Activated CD4-positive, alpha-beta T cell treated with anti-CD3 and anti-CD28 coated beads for 4 hours (primary cell): ENCODE measurements at regions not wholly inside any gene's neighbourhood (a gene's known extent, or its start where the extent isn't known, plus 50 kb on each side); places are given as distances from the start of the nearest gene placed in this dataset.
A peak's percentile ranks its signal among the peaks of the same experiment; 100 is the strongest.
"Not testable (repeated sequence)": the region's sequence is repeated elsewhere in the genome, so short reads cannot be mapped to it uniquely, and the experiment has no call there.

Source experiments
- DNase-seq, 2 donors: peaks; one replicate each; pipeline ENCODE4 v3.0.0-alpha.2; 2020

DNA sequence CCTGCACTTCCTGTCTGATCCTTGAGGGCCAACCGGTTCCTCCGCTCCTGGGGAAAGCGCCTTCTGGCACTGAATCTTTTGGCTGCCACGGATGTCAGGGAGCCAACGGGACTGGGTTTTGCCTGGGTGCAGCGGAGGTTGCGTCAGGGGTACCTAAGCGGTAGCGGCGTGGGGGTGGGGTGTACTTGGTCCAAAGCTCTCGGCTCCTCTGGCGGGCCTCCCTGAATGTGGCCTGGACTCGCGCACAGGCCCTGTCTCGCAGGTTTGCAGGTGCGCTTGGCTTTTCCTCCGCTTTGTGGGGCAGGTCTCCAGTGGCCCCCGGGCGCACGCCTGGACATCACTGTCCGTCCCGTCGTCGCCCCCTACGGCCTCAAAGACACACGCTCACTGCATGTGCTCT, 1410.1 kb upstream of the PCDH10 start:
- DNase-seq = not testable (repeated sequence)

DNA sequence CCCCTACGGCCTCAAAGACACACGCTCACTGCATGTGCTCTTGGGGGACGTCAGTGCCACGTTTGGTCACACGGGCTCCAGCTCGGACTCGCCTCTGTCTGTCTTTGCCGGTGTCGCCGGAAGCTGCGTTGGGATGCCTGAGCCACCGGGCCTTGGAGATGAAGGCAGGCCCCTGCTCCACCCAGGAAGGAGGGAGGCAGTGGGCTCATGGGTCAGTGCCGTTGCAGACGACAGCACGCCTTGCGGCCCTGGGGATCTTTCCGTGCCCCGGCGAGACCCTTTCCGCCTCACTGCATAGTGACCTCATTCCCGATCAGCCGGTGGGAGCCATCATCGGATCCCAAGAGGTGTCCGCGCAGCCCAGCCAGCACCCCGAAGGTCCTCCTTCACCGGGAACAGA, 1407.3 kb upstream of the PCDH10 start:
- not testable (repeated sequence) for DNase-seq

DNA sequence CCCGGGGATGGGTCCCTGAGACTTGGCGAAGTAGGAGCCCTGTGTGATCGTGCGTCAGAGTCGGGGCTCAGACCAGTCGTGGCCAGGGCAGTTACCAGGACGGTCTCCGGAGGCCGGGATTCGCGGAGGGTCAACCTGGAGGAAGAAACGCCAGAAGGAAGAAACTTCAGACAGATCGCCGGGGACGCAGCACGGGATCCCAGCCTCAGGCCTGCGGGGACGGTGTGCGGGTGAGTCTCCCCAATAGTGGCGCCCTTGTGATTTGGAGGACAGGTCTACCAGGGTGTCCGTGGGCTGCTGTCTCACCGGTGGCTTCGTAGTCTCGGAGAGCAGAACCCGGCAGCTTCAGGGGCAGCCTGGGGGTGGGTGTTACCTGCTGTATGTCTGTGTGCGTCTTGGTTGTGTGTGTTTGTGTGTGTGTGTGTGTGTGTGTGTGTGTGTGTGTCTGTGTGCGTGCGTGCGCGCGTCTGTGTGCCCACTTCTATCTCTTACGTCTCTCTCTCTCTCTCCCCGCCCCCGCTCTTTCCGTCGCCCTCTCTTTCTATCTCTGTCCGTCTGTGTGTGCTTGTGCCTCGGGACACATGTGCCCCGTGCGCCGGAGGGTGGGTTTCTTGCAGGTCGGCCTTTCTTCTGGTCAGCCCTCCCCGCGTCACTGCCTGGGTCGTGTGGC, 1406.4 kb upstream of the PCDH10 start:
- DNase-seq = peak in 1 of 2 donors; percentile 18

DNA sequence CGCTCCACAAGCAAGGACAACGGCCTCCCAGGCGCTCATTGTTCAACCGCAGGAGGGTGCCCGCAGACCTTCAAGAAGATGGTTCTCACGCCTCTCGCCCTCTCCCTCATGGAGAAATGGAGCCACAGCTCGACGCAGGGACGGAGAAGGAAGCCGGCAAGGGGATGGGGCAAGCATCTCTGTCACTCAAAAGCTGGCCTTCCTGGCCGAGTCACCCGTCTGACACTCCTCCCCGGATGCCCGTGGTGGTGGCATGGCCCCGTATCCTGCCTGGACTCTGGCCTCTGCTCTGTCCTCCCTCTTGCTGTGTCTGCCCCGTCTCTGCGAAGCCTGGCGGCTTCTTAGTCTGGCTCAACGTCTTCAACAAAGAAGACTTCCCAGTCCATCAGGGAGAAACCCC, 1405.7 kb upstream of the PCDH10 start:
- not testable (repeated sequence) for DNase-seq

DNA sequence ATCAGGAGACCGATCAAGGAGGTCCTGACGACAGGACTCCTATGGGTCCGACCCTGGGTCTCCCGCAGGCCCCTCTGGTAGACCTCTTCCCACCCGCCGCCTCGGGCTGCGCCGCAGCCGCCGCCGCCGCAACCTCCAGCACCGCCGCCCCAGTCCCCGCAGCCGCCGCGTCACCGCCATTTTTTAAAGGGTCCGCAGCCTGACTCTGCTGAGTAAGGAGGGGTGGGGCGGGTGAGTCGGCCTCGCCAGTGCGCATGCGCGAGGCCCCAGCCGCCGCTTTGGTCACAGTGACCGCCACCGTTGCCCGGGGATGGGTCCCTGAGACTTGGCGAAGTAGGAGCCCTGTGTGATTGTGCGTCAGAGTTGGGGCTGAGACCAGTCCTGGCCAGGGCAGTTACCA, 1401.9 kb upstream of the PCDH10 start:
- not testable (repeated sequence) for DNase-seq

DNA sequence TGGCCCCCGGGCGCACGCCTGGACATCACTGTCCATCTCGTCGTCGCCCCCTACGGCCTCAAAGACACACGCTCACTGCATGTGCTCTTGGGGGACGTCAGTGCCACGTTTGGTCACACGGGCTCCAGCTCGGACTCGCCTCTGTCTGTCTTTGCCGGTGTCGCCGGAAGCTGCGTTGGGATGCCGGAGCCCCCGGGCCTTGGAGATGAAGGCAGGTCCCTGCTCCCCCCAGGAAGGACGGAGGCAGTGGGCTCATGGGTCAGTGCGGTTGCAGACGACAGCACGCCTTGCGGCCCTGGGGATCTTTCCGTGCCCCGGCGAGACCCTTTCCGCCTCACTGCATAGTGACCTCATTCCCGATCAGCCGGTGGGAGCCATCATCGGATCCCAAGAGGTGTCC, 1399.9 kb upstream of the PCDH10 start:
- not testable (repeated sequence) for DNase-seq

DNA sequence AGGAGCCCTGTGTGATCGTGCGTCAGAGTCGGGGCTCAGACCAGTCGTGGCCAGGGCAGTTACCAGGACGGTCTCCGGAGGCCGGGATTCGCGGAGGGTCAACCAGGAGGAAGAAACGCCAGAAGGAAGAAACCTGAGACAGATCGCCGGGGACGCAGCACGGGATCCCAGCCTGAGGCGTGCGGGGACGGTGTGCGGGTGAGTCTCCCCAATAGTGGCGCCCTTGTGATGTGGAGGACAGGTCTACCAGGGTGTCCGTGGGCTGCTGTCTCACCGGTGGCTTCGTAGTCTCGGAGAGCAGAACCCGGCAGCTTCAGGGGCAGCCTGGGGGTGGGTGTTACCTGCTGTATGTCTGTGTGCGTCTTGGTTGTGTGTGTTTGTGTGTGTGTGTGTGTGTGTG, 1399.1 kb upstream of the PCDH10 start:
- DNase-seq = not testable (repeated sequence)

DNA sequence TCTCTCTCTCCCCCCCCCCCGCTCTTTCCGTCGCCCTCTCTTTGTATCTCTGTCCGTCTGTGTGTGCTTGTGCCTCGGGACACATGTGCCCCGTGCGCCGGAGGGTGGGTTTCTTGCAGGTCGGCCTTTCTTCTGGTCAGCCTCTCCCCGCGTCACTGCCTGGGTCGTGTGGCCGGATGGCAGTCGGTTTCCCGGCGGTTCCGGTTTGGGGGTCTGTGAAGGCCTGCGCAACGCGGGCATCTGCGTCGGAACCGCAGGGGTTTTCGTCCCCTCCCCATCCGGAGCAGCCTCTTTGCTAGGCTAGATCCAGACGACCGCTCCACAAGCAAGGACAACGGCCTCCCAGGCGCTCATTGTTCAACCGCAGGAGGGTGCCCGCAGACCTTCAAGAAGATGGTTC, 1398.6 kb upstream of the PCDH10 start:
- not testable (repeated sequence) for DNase-seq

DNA sequence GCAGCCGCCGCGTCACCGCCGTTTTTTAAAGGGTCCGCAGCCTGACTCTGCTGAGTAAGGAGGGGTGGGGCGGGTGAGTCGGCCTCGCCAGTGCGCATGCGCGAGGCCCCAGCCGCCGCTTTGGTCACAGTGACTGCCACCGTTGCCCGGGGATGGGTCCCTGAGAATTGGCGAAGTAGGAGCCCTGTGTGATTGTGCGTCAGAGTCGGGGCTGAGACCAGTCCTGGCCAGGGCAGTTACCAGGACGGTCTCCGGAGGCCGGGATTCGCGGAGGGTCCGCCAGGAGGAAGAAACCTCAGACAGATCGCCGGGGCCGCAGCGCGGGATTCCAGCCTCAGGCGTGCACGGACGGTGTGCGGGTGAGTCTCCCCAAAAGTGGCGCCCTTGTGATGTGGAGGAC, 1386.9 kb upstream of the PCDH10 start:
- DNase-seq = not testable (repeated sequence)

DNA sequence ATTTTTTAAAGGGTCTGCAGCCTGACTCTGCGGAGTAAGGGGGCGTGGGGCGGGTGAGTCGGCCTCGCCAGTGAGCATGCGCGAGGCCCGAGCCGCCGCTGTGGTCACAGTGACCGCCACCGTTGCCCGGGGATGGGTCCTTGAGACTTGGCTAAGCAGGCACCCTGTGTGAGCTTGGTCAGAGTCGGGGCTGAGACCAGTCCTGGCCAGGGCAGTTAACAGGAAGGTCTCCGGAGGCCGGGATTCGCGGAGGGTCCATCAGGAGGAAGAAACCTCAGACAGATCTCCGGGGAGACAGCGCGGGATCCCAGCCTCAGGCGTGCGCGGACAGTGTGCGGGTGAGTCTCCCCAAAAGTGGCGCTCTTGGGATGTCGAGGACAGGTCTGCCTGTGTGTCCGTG, 1384.4 kb upstream of the PCDH10 start:
- DNase-seq = no peak

DNA sequence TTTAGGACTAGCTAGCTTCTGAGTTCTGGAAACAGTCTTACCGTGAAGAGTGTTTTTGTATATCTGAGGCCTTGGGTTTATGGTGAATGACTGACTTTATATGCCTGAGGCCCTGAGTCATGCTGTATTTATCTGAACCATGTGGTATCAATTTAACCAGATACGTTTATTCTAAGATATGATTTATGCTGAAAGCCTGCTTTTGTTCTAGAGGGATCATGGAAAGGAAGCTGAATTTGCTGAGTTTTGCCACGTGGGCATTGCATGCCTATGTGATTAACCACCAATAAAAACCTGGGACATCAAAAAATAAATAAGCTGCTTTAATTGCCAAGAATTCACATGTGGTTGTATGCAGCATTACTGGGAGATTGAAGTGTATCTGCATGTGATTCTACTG, 1374.7 kb upstream of the PCDH10 start:
- not testable (repeated sequence) for DNase-seq

DNA sequence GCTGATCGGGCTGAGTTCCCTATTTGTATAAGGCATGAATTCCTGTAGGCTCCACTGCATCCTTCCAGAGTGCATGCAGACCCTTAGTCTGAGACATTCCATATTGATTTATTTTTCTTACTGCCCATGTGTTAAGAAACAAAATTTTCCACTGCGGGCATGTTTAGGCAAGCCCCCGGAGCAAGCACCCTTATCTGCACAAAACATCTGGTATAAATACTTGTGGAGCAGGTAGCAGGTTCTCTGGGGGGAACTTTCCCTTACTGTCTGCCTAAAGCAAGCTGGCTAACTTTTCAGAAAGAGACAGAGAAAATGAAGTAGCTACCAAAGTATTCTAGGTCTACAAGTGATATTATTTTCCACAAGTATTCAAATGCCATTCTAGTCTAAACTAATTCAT, 1338.5 kb upstream of the PCDH10 start:
- not testable (repeated sequence) for DNase-seq
